B cell (primary cell): ENCODE measurements at regions not wholly inside any gene's neighbourhood (a gene's known extent, or its start where the extent isn't known, plus 50 kb on each side); places are given as distances from the start of the nearest gene placed in this dataset.
"Not testable (repeated sequence)": the region's sequence is repeated elsewhere in the genome, so short reads cannot be mapped to it uniquely, and the experiment has no call there.

Source experiments
- ATAC-seq: fragments of 200-7000 bp; cut with Tn5 transposase; one replicate; pipeline ENCODE4 v1.10.0; 2021; ENCODE audit warnings: low read depth, mild to moderate bottlenecking, moderate number of reproducible peaks, moderate library complexity
- CTCF ChIA-PET: fragments of 350-600 bp; sonication (Branson Sonifier 250); formaldehyde crosslinking; loops from one replicate; lab custom pipeline; 2021; ENCODE audit warnings: antibody characterized with exemption, inconsistent platforms; lab: Charles Lee
- POLR2A ChIA-PET: fragments of 350-600 bp; sonication (Branson Sonifier 250); formaldehyde crosslinking; loops from one replicate; lab custom pipeline; 2021; ENCODE audit warnings: antibody characterized with exemption; lab: Charles Lee
- DNase-seq: peaks from one replicate; pipeline ENCODE4 v3.0.0; 2013
- H2AFZ ChIP-seq: 2 replicates; pipeline ENCODE4 v1.6.1; 2012; ENCODE audit warnings: mild to moderate bottlenecking, low read depth, low read length; ENCODE audit not compliant: insufficient read depth, poor library complexity, severe bottlenecking
- H3K27ac ChIP-seq, 2 donors: 1 replicate in 1 of 2; 2 replicates in 1 of 2; pipeline ENCODE4 v1.5.1; 2012 to 2013; ENCODE audit warnings: low read length in 2 of 2, mild to moderate bottlenecking in 2 of 2, moderate library complexity in 1 of 2
- H3K27me3 ChIP-seq, 4 experiments: fragments of 200-600 bp in 1 of 4; sonication (generic) in 1 of 4; replicated peaks in 1 of 4; 1 replicate in 2 of 4; 2 replicates in 2 of 4; pipeline versions ENCODE4 v1.6.1 to v1.7.0; 2013 to 2016; ENCODE audit warnings: low read length in 3 of 4, mild to moderate bottlenecking in 2 of 4, mixed read lengths in 1 of 4, moderate library complexity in 1 of 4; ENCODE audit not compliant: insufficient read depth in 4 of 4, control insufficient read depth in 3 of 4; ENCODE audit errors: control extremely low read depth in 1 of 4
- H3K36me3 ChIP-seq, 2 experiments: replicated peaks in 1 of 2; 1 replicate in 1 of 2; 2 replicates in 1 of 2; pipeline versions ENCODE4 v1.6.1 to v1.7.1; 2013; ENCODE audit warnings: low read length in 1 of 2; ENCODE audit not compliant: insufficient read depth in 2 of 2, control insufficient read depth in 1 of 2; ENCODE audit errors: control extremely low read depth in 1 of 2, extremely low read depth in 1 of 2
- H3K4me1 ChIP-seq, 2 donors: fragments of 200-600 bp in 1 of 2; sonication (generic) in 1 of 2; 1 replicate in 1 of 2; 2 replicates in 1 of 2; pipeline versions ENCODE4 v1.5.1 to v1.6.1; 2013 to 2017; ENCODE audit warnings: low read length in 2 of 2; ENCODE audit not compliant: control insufficient read depth in 2 of 2, insufficient read depth in 2 of 2
- H3K4me2 ChIP-seq: replicated peaks from 2 replicates; pipeline ENCODE3; 2012; ENCODE audit warnings: mild to moderate bottlenecking, low read depth, low read length; ENCODE audit not compliant: poor library complexity, severe bottlenecking
- H3K4me3 ChIP-seq, 5 experiments: fragments of 200-600 bp in 1 of 5; sonication (generic) in 1 of 5; 1 replicate in 3 of 5; 2 replicates in 2 of 5; pipeline versions ENCODE4 v1.5.1 to v1.7.0; 2011 to 2016; ENCODE audit warnings: low read length in 4 of 5, mild to moderate bottlenecking in 4 of 5, low read depth in 2 of 5, control low read depth in 1 of 5, moderate library complexity in 1 of 5; ENCODE audit not compliant: insufficient read depth in 1 of 5; ENCODE audit errors: control extremely low read depth in 1 of 5, extremely low read depth in 1 of 5
- H3K79me2 ChIP-seq: fragments of 200-600 bp; sonication (generic); one replicate; pipeline ENCODE4 v1.6.0; 2016; ENCODE audit warnings: low read length; ENCODE audit not compliant: control insufficient read depth, insufficient read depth
- H3K9ac ChIP-seq: fragments of 200-600 bp; sonication (generic); 2 replicates; pipeline ENCODE4 v1.6.1; 2017; ENCODE audit warnings: mild to moderate bottlenecking, low read length, moderate library complexity
- H3K9me3 ChIP-seq, 3 donors: one replicate each; pipeline versions ENCODE4 v1.6.1 to v1.7.1; 2013; ENCODE audit warnings: low read length in 2 of 3; ENCODE audit not compliant: control insufficient read depth in 2 of 3, insufficient read depth in 1 of 3; ENCODE audit errors: control extremely low read depth in 1 of 3
- H4K20me1 ChIP-seq: 2 replicates; pipeline ENCODE4 v1.6.0; 2012; ENCODE audit warnings: mild to moderate bottlenecking, low read length; ENCODE audit not compliant: insufficient read depth, control insufficient read depth, poor library complexity, severe bottlenecking
- H3K27ac Mint-ChIP-seq: one replicate; pipeline ENCODE4 v1.8.0; 2021; ENCODE audit warnings: mixed read lengths
- H3K27me3 Mint-ChIP-seq: one replicate; pipeline ENCODE4 v1.8.0; 2021; ENCODE audit warnings: mixed read lengths
- H3K4me1 Mint-ChIP-seq: one replicate; pipeline ENCODE4 v1.8.0; 2021; ENCODE audit warnings: mixed read lengths
- H3K4me3 Mint-ChIP-seq: one replicate; pipeline ENCODE4 v1.8.0; 2021; ENCODE audit warnings: mixed read lengths
- H3K9me3 Mint-ChIP-seq: one replicate; pipeline ENCODE4 v1.8.0; 2022; ENCODE audit warnings: mixed read lengths; ENCODE audit not compliant: insufficient read depth
- CTCF ChIP-seq: fragments of 200-600 bp; IDR thresholded peaks from one replicate; pipeline ENCODE4 v1.8.0; 2022; ENCODE audit warnings: antibody characterized with exemption, mild to moderate bottlenecking
- EZH2 ChIP-seq: IDR thresholded peaks from 2 replicates; pipeline ENCODE4 v1.6.1; 2012; ENCODE audit warnings: borderline replicate concordance, low read depth, mild to moderate bottlenecking, moderate library complexity, low read length; ENCODE audit not compliant: insufficient read depth, poor library complexity, severe bottlenecking
- WGBS: methylation state at CpG from one replicate; pipeline ENCODE4 v1.1.5; 2013; ENCODE audit warnings: missing lambda C conversion rate; ENCODE audit not compliant: insufficient coverage; 5-methylcytosine and 5-hydroxymethylcytosine counted together
- intact Hi-C: fragments of 100-400 bp; cut with micrococcal nuclease; formaldehyde crosslinking; loops from one replicate; pipeline ENCODE4 v1.10.0; 2022

- not testable (repeated sequence) for H3K4me2 ChIP-seq
These were observed 294.2 kb downstream of the ADGRD1 start for GRCh38 chr12:131247875-131248274.

GRCh38 chr12:131249246-131250027 lies 295.7 kb downstream of the ADGRD1 start:
- no peaks in the 10 kb centered on the region for H3K27me3 ChIP-seq
- no peak overlapping the region for H3K9ac ChIP-seq
- intact Hi-C loops = no loop called here
- H3K27me3 Mint-ChIP-seq = peaks cover 5% of the 10 kb centered on the region
- H3K4me1 Mint-ChIP-seq = no peaks in the 10 kb centered on the region
- H3K4me2 ChIP-seq = no peak overlapping the region
- no peak overlapping the region for H3K27ac ChIP-seq
- WGBS = 60% methylated on average over 1 of the region's 4 CpGs
- H3K27ac Mint-ChIP-seq = no peak overlapping the region
- H3K4me3 ChIP-seq = no peak overlapping the region
- no peaks in the 10 kb centered on the region for H4K20me1 ChIP-seq
- POLR2A ChIA-PET = no interaction called here
- DNase-seq (no peak), ATAC-seq (no peak)
- no peaks in the 10 kb centered on the region for H3K9me3 ChIP-seq
- no peaks in the 10 kb centered on the region for H3K9me3 Mint-ChIP-seq
- H3K4me3 Mint-ChIP-seq = no peak overlapping the region
- H3K36me3 ChIP-seq = no peaks in the 10 kb centered on the region
- no peak for TF ChIP-seq CTCF
- no peak for TF ChIP-seq EZH2
- H3K4me1 ChIP-seq = no peaks in the 10 kb centered on the region
- no peak overlapping the region for H2AFZ ChIP-seq
- CTCF ChIA-PET = no interaction called here
- H3K79me2 ChIP-seq = no peaks in the 10 kb centered on the region

More at GRCh38 chr12:131247875-131248274, 294.2 kb downstream of the ADGRD1 start:
- H3K4me3 Mint-ChIP-seq, POLR2A ChIA-PET, H3K9me3 Mint-ChIP-seq, H3K27me3 ChIP-seq, DNase-seq, H3K4me1 Mint-ChIP-seq, ATAC-seq, H3K79me2 ChIP-seq, H3K27ac Mint-ChIP-seq, H3K27me3 Mint-ChIP-seq, H2AFZ ChIP-seq, H3K27ac ChIP-seq, H3K9ac ChIP-seq, CTCF ChIA-PET, H3K4me3 ChIP-seq, intact Hi-C loops, H3K9me3 ChIP-seq, H3K4me1 ChIP-seq, H3K36me3 ChIP-seq, H4K20me1 ChIP-seq: not testable (repeated sequence)
- 87% methylated on average over 5 of the region's 6 CpGs for WGBS
